K562 (cell line): ENCODE measurements at regions not wholly inside any gene's neighbourhood (a gene's known extent, or its start where the extent isn't known, plus 50 kb on each side); places are given as distances from the start of the nearest gene placed in this dataset.

Source experiments
- CTCF ChIP-seq, 3 experiments: IDR thresholded peaks in 2 of 3; conservative IDR thresholded peaks in 1 of 3; 2 replicates each; pipeline ENCODE4 v1.5.1; 2011 to 2012; ENCODE audit warnings: low read length in 3 of 3, mild to moderate bottlenecking in 3 of 3, control low read depth in 2 of 3, improper control_type of control experiment in 1 of 3, inconsistent platforms in 1 of 3, low read depth in 1 of 3, mixed read lengths in 1 of 3, moderate library complexity in 1 of 3; ENCODE audit not compliant: insufficient read depth in 2 of 3
- ETV5 ChIP-seq: sonication (generic); formaldehyde crosslinking; IDR thresholded peaks from 2 replicates; pipeline ENCODE4 v1.4.0; 2020; ENCODE audit warnings: low read depth, mild to moderate bottlenecking, missing genetic modification reagents
- EZH2 ChIP-seq: IDR thresholded peaks from 2 replicates; pipeline ENCODE4 v1.6.1; 2012; ENCODE audit warnings: low read depth, mild to moderate bottlenecking, inconsistent platforms, low read length, borderline replicate concordance
- MAZ ChIP-seq, 2 experiments: fragments of 450-650 bp in 1 of 2; sonication (generic) in 1 of 2; formaldehyde crosslinking; IDR thresholded peaks in 1 of 2; conservative IDR thresholded peaks in 1 of 2; 2 replicates each; pipeline versions ENCODE4 v1.4.0 to v1.5.0; 2020; ENCODE audit warnings: mild to moderate bottlenecking in 1 of 2, missing genetic modification reagents in 1 of 2
- NEUROD1 ChIP-seq: fragments of 150-350 bp; IDR thresholded peaks from 2 replicates; pipeline ENCODE4 v1.6.1; 2014; ENCODE audit warnings: borderline replicate concordance, low read length, low read depth; ENCODE audit not compliant: partially characterized antibody
- TAF1 ChIP-seq: IDR thresholded peaks from 2 replicates; pipeline ENCODE4 v1.6.1; 2011; ENCODE audit warnings: mild to moderate bottlenecking, low read length, moderate library complexity; ENCODE audit not compliant: insufficient read depth, control insufficient read depth, severe bottlenecking; ENCODE audit errors: extremely low read depth
- TSHZ1 ChIP-seq: fragments of 250-450 bp; sonication (Bioruptor Pico); IDR thresholded peaks from 2 replicates; pipeline ENCODE4 v1.4.0; 2020; ENCODE audit warnings: mild to moderate bottlenecking, moderate library complexity
- ZNF274 ChIP-seq: IDR thresholded peaks from 2 replicates; pipeline ENCODE4 v1.6.1; 2011; ENCODE audit warnings: low read depth, mild to moderate bottlenecking, low read length, moderate library complexity, borderline replicate concordance
- ZNF324 ChIP-seq: fragments of 250-450 bp; sonication (Bioruptor Pico); IDR thresholded peaks from 2 replicates; pipeline ENCODE4 v1.4.0; 2020; ENCODE audit warnings: mild to moderate bottlenecking
- ZZZ3 ChIP-seq: fragments of 450-650 bp; IDR thresholded peaks from 2 replicates; pipeline ENCODE4 v1.6.1; 2016; ENCODE audit warnings: antibody characterized with exemption, mild to moderate bottlenecking, moderate library complexity

- TF ChIP-seq ZNF324, result no peak
- no peak for TF ChIP-seq MAZ (CRISPR knock-in tag; conservative IDR thresholded peaks at IDR 0.05 in 1 of 2, IDR thresholded peaks at IDR 0.05 in 1 of 2)
- TF ChIP-seq NEUROD1, result no peak
- no peak for TF ChIP-seq TSHZ1
- TF ChIP-seq ETV5 (CRISPR knock-in tag), result no peak
- no peak for TF ChIP-seq TAF1
- no peak for TF ChIP-seq EZH2
- no peak for TF ChIP-seq CTCF (IDR thresholded peaks at IDR 0.05 in 2 of 3, conservative IDR thresholded peaks at IDR 0.05 in 1 of 3; ENCODE audit: insufficient read depth in 2 of 3, low read depth in 1 of 3, low read length in 3 of 3)
- TF ChIP-seq ZNF274, result no peak
- no peak for TF ChIP-seq ZZZ3
Observed at GRCh38 chr13:61029064-61029463, 386.6 kb downstream of the PCDH20 start.
